Fibroblast of pulmonary artery (primary cell): ENCODE measurements at regions not wholly inside any gene's neighbourhood (a gene's known extent, or its start where the extent isn't known, plus 50 kb on each side); places are given as distances from the start of the nearest gene placed in this dataset.

ENCODE experiments used
- DNase-seq: peaks from one replicate; pipeline ENCODE4 v3.0.0-alpha.2; 2010; ENCODE audit warnings: low read depth
- H3K4me3 ChIP-seq: replicated peaks from 2 replicates; pipeline ENCODE4 v1.5.1; 2011; ENCODE audit warnings: low read depth, mild to moderate bottlenecking, control low read depth, low read length, moderate library complexity
- TF ChIP-seq, protein P1 (sequence below): IDR thresholded peaks from 2 replicates; pipeline ENCODE4 v1.5.1; 2011; ENCODE audit warnings: mild to moderate bottlenecking, control low read depth, low read length, inconsistent platforms; ENCODE audit errors: missing control alignments

DNA sequence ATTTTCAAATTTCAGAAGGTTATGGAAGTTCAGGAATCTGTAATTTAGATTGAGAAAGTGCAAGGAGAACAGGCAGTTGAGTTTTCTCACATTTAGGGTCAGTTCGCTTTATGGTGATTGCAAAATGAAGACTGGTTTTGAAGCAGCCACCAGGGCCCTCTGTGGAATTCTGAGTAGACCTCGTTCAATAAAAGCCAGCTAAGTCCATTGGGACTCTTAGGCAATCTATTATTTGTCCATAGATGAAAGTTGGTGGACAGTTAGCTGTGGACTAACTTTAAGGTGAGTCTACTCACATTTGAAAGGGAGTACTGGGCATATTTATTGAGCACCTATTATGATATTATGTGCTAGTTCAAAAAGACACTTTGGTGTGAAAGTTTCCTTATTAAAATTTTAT lies 266.3 kb upstream of the LINC00305 start:
- no peak for DNase-seq
- TF ChIP-seq, protein P1, sequence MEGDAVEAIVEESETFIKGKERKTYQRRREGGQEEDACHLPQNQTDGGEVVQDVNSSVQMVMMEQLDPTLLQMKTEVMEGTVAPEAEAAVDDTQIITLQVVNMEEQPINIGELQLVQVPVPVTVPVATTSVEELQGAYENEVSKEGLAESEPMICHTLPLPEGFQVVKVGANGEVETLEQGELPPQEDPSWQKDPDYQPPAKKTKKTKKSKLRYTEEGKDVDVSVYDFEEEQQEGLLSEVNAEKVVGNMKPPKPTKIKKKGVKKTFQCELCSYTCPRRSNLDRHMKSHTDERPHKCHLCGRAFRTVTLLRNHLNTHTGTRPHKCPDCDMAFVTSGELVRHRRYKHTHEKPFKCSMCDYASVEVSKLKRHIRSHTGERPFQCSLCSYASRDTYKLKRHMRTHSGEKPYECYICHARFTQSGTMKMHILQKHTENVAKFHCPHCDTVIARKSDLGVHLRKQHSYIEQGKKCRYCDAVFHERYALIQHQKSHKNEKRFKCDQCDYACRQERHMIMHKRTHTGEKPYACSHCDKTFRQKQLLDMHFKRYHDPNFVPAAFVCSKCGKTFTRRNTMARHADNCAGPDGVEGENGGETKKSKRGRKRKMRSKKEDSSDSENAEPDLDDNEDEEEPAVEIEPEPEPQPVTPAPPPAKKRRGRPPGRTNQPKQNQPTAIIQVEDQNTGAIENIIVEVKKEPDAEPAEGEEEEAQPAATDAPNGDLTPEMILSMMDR: no peak
- no peak overlapping the region for H3K4me3 ChIP-seq

- no peak overlapping the region for H3K4me3 ChIP-seq
- no peak for DNase-seq
- TF ChIP-seq, protein P1: no peak
Observed at GRCh38 chr18:64410685-64411084, 261.8 kb upstream of the LINC00305 start.

- TF ChIP-seq, protein P1: peak; percentile 24
- H3K4me3 ChIP-seq: no peak overlapping the region
- DNase-seq: peak; percentile 8
Observed at GRCh38 chr18:64409511-64409910, 260.6 kb upstream of the LINC00305 start.

DNA sequence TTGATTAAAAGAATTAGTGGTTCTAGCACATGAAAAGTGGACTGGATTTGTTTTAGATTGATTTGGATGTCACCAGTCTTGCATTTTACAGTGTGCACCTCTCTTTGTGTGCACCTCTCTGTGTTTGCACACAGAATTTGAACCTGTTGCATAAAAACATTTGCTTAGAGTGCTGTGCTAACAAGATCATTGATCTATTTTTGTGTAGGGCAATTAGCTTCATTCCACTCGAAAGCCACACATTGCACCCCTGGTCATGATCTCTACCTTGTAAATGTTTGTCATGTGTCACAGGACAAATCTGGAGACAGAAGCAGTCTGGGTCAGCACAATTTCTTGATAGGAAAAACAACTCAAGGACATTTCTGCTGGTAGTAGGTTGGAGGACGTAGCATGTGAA lies 258.7 kb upstream of the LINC00305 start:
- no peak overlapping the region for H3K4me3 ChIP-seq
- no peak for DNase-seq
- TF ChIP-seq, protein P1: no peak

- H3K4me3 ChIP-seq: no peak overlapping the region
- TF ChIP-seq, protein P1: no peak
- peak; percentile 53 for DNase-seq
Observed at GRCh38 chr18:64405161-64405560, 256.3 kb upstream of the LINC00305 start.

DNA sequence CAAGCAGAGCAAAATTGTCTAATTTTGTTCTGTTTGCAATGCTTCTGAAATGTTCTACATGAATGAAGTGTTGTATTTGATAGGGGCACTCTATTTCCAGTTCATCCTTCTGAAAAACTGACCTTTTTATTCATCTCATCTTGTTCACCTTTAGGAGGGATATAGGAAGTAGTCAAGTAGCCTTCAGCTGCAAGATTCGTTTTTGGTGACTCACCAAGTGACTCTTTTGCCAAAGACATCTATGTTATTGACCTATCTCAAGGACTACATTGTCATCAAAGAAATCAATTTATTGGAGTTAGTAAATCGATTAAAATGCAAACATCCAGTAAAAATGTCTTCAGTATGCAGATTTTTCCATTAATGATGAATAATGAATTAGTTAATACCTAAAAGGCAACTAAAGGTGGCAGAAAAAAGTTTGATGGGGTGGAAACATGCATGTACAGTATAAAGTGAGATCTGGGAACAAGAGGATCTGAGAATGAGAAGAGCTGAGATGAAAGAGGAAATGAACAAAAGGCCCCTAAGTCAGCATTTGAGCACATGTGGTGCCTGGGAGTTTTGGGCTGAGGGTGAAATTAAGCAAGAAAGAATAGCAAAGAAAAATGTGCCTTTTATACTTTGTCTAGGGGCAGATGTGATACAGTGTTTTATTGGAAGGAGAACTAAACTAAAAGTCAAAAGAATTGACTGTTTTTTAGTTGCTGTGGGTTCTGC lies 255.1 kb upstream of the LINC00305 start:
- DNase-seq: no peak
- TF ChIP-seq, protein P1: no peak
- no peak overlapping the region for H3K4me3 ChIP-seq

- no peak for DNase-seq
- no peak overlapping the region for H3K4me3 ChIP-seq
- TF ChIP-seq, protein P1: no peak
Observed at GRCh38 chr18:64402636-64403035, 253.7 kb upstream of the LINC00305 start.
